HuH-7.5 (cell line): ENCODE measurements at regions not wholly inside any gene's neighbourhood (a gene's known extent, or its start where the extent isn't known, plus 50 kb on each side); places are given as distances from the start of the nearest gene placed in this dataset.

Experiments
- DNase-seq: peaks from one replicate; pipeline ENCODE4 v3.0.0; 2011; ENCODE audit warnings: low spot score

GRCh38 chr14:101135796-101136742 is 232.5 kb upstream of the RTL1 start:
- DNase-seq, result no peak

GRCh38 chr14:101137234-101137633 is 233.7 kb upstream of the RTL1 start:
- DNase-seq, result no peak

- no peak for DNase-seq
Measured at GRCh38 chr14:101147848-101148247, 244.3 kb upstream of the RTL1 start.

DNA sequence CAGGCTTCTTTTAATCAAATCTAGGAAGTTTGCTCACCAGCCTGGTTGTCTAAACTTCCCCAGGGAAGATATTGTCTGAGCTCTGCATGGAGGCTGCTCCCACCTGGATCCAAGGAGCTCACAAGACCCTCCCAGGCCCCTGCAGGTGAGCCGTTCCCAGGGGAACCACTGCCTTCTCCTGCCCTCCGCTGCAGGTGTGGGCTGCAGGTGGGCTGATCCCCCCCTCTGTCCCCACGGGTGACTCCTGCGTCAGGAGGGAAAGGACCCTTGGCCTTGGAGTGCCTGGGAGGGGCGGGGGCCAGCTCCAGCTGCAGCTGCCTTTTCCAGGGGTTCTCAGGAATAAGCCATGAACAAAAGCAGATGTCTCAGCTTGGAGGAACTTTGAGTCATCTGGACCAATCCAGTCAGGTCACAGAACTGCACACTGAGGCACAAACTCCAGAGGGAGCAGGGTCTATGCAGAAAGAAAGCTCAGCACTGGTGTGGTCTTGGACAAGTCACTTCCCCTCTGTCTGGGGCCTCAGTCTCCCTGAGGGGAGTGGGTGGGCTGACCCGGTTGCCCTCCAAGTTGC is 246.6 kb upstream of the RTL1 start:
- no peak for DNase-seq

- no peak for DNase-seq
Measured at GRCh38 chr14:101151226-101151926, 247.9 kb upstream of the RTL1 start.

DNA sequence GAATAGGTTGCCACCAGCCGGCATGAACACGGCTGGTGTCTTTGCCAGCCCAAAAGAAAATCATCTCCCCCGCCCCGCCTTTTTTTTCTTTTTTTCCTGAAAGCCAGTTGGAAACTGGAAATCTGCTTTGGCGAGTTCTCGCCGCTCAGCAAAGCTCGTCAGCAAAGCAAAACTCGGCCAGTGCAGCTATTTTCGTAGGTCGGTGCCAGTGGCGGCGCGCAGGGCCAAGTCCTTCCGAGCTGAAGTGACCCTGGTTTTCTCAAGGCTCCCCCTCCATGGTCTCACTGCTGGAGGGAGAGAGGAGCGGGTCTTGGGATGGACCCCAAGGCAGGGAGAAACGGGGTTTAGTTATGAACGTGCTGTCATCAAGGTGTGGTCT is 248.4 kb upstream of the RTL1 start:
- no peak for DNase-seq

- DNase-seq, result no peak
Measured at GRCh38 chr14:101152855-101153254, 249.3 kb upstream of the RTL1 start.

DNA sequence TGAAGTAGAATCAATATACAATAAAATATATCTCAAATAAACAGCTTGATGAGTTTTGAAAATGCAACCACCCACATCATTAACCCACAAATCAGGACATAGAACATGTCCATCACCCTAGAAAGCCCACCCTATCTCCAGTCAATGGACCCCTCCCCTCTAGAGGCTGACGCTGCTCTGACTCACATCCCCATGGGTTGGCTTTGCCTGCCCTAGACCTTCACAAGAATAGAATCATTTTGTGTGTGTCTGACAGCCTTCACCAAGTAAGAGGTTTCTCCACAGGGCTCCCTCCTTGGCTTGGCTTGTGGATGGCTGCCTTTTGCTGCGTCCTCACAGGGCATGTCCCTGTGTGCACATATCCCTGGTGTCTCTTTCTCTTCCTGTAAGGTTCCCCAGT is 250.2 kb upstream of the RTL1 start:
- DNase-seq, result no peak

- DNase-seq, result no peak
Measured at GRCh38 chr14:101155575-101155974, 252.1 kb upstream of the RTL1 start.

DNA sequence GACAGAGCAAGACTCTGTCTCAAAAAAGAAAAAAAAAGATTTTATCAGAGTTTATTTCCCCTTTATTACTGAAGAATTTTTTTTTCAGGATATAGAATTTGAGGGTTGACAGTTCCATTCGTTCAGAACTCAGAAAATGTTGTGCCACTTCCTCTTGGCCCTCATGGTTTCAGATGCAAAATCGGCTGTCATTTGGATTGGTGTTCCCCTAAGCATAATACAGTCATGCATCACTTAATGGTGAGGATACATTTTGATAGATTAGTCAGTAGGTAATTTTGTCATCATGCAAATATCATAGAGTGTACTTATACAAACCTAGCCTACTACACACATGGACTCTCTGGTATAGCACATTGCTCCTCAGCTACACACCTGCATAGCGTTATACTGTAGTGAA is 263.9 kb upstream of the RTL1 start:
- DNase-seq, result no peak

- no peak for DNase-seq
Measured at GRCh38 chr14:101169267-101169666, 265.7 kb upstream of the RTL1 start.

- no peak for DNase-seq
Measured at GRCh38 chr14:101171650-101172049, 268.1 kb upstream of the RTL1 start.

GRCh38 chr14:101173698-101174521 is 270.4 kb upstream of the RTL1 start:
- no peak for DNase-seq

DNA sequence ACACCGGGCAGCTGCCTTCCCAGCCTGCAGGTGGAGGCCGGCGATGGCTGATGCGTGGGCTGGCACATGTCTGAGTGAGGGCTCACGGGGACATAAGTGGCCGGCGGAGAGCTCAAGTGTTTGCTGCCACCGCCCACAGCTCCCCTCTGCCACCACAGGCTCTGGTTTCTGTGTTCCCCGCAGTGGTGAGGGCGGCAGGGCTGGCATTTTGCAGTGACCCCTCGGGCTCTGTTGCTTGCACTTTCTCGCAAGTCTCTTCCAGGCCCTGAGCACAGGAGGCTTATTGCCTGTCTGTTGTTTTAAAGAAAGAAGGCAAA is 271.0 kb upstream of the RTL1 start:
- no peak for DNase-seq

DNA sequence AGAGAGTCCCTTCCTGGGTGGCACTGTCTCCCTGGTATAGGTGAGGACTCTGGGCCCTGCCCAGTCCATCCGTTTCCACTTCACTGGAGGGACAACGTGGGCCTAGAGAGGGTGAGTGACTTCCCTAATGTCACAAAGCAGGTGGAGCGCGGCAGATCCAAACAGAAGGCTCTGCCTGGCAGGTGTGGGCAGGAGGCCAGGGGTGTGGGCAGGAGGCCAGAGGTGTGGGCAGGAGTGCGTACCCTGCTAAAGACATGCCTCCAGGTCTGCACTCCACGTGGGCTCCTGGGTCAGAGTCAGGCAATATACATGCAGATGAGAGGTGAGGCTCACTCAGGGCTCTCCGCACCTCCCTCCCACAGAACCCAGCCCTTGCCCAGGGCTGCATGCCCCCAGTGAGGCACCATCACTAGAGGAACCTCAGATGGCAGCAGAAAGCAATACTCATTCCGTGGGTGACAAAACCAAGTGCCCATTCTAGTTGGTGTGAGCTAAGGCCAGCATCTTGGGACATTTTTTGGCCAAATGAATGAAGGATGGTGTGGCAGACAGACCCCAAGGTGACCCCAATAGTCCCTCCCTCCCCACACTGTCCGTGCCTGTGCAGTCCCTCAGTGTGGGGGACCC is 271.6 kb upstream of the RTL1 start:
- no peak for DNase-seq

DNA sequence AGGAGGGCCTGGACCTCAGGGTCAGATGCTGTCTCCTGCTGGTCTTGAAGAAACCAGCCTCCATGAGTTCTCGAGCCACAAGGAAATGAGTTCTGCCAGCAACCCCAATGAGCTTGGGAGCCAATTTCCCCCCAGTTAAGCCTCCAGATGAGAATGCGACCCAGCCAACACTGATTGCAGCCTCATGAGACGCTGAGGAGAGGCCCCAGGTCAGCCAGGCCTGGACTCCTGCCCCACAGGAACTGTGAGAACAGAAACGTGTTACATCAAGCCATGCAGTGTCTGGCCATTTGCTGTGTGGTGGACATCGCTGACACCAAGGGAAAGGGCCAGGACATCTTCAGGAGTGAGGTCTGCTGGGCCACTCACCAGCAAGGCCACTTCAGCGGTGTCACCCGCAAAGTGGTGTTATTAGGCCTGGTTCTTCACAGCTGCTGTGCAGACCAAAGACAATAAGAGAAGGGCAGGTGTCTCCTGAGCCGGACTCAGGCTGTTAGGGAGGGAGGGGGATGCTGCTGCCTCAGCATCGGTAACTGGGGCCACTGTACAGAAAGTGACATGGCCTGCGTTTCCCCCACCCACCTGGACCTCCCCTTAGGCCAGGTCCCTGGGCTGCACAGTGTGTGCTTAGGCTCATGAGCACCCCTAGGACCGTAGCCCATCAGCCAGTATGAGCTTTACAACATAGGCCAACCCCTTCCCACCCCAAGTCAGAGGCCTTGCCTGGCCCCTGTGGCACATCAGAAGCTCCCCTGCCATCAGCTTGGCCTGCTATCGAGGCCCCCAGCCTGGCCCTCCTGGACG is 272.4 kb upstream of the RTL1 start:
- no peak for DNase-seq

GRCh38 chr14:101176535-101177205 is 273.1 kb upstream of the RTL1 start:
- DNase-seq, result no peak

- no peak for DNase-seq
Measured at GRCh38 chr14:101177301-101177971, 273.9 kb upstream of the RTL1 start.

GRCh38 chr14:101178184-101179072 is 274.9 kb upstream of the RTL1 start:
- DNase-seq, result no peak
